ELR (cell line): ENCODE measurements at regions not wholly inside any gene's neighbourhood (a gene's known extent, or its start where the extent isn't known, plus 50 kb on each side); places are given as distances from the start of the nearest gene placed in this dataset.
"Not testable (repeated sequence)": the region's sequence is repeated elsewhere in the genome, so short reads cannot be mapped to it uniquely, and the experiment has no call there.

ENCODE experiments used
- DNase-seq: peaks from one replicate; pipeline ENCODE4 v3.0.0-alpha.2; 2015; ENCODE audit warnings: low read depth

- no peak for DNase-seq
These were observed 403.7 kb downstream of the BTG1 start for GRCh38 chr12:91741932-91742331.

GRCh38 chr12:91733846-91734245, 411.8 kb downstream of the BTG1 start:
- not testable (repeated sequence) for DNase-seq

- no peak for DNase-seq
These were observed 413.6 kb downstream of the BTG1 start for GRCh38 chr12:91732086-91732485.

GRCh38 chr12:91729543-91729942, 416.1 kb downstream of the BTG1 start:
- no peak for DNase-seq

- DNase-seq: no peak
These were observed 422.5 kb downstream of the BTG1 start for GRCh38 chr12:91723191-91723590.

- no peak for DNase-seq
These were observed 423.6 kb downstream of the BTG1 start for GRCh38 chr12:91722072-91722471.

GRCh38 chr12:91721023-91721422, 424.6 kb downstream of the BTG1 start:
- DNase-seq: no peak

GRCh38 chr12:91718326-91718725, 427.3 kb downstream of the BTG1 start:
- DNase-seq: no peak

- DNase-seq: no peak
These were observed 427.8 kb downstream of the BTG1 start for GRCh38 chr12:91717804-91718203.

GRCh38 chr12:91711925-91712324, 433.7 kb downstream of the BTG1 start:
- not testable (repeated sequence) for DNase-seq

- DNase-seq: no peak
These were observed 439.2 kb downstream of the BTG1 start for GRCh38 chr12:91706466-91706865.

GRCh38 chr12:91704446-91704845, 441.2 kb downstream of the BTG1 start:
- DNase-seq: peak; percentile 10

GRCh38 chr12:91703491-91704283, 442.0 kb downstream of the BTG1 start:
- no peak for DNase-seq

- DNase-seq: no peak
These were observed 442.7 kb downstream of the BTG1 start for GRCh38 chr12:91702843-91703425.

GRCh38 chr12:91695964-91696363, 449.7 kb downstream of the BTG1 start:
- DNase-seq: no peak

GRCh38 chr12:91695406-91695805, 450.2 kb downstream of the BTG1 start:
- not testable (repeated sequence) for DNase-seq

- DNase-seq: no peak
These were observed 455.1 kb downstream of the BTG1 start for GRCh38 chr12:91690531-91690930.

- DNase-seq: no peak
These were observed 458.3 kb downstream of the BTG1 start for GRCh38 chr12:91687052-91688017.

- peak; percentile 45 for DNase-seq
These were observed 459.7 kb downstream of the BTG1 start for GRCh38 chr12:91685917-91686316.

GRCh38 chr12:91681751-91682150, 463.9 kb downstream of the BTG1 start:
- DNase-seq: no peak

GRCh38 chr12:91680864-91681263, 464.8 kb downstream of the BTG1 start:
- no peak for DNase-seq

- DNase-seq: no peak
These were observed 468.1 kb downstream of the BTG1 start for GRCh38 chr12:91677556-91677955.

GRCh38 chr12:91675401-91675800, 470.2 kb downstream of the BTG1 start:
- DNase-seq: no peak
